ENCODE measurements at regions not wholly inside any gene's neighbourhood (a gene's known extent, or its start where the extent isn't known, plus 50 kb on each side); places are given as distances from the start of the nearest gene placed in this dataset.

- no peak for TF ChIP-seq RFX5 (IDR thresholded peaks at IDR 0.05; ENCODE audit: borderline replicate concordance, low read depth, low read length)
- no peak for TF ChIP-seq PHF8 (conservative IDR thresholded peaks at IDR 0.05; ENCODE audit: low read depth, low read length)
- TF ChIP-seq FOSL1 (IDR thresholded peaks at IDR 0.05; ENCODE audit: insufficient read depth, low read depth, low read length) = no peak
- TF ChIP-seq CHD2 (IDR thresholded peaks at IDR 0.05; ENCODE audit: low read length) = no peak
- TF ChIP-seq KDM1A (IDR thresholded peaks at IDR 0.05; ENCODE audit: borderline replicate concordance, low read length) = no peak
- TF ChIP-seq, protein P1, sequence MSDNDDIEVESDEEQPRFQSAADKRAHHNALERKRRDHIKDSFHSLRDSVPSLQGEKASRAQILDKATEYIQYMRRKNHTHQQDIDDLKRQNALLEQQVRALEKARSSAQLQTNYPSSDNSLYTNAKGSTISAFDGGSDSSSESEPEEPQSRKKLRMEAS (IDR thresholded peaks at IDR 0.05) = no peak
- TF ChIP-seq SIX5 (IDR thresholded peaks at IDR 0.05; ENCODE audit: low read depth, low read length) = no peak
- no peak for TF ChIP-seq CTCF (IDR thresholded peaks at IDR 0.05; ENCODE audit: control extremely low read depth in 1 of 3, insufficient read depth in 1 of 3, low read depth in 1 of 3, low read length in 3 of 3)
- TF ChIP-seq ASH2L (IDR thresholded peaks at IDR 0.05; ENCODE audit: low read length) = no peak
- TF ChIP-seq, protein P2, sequence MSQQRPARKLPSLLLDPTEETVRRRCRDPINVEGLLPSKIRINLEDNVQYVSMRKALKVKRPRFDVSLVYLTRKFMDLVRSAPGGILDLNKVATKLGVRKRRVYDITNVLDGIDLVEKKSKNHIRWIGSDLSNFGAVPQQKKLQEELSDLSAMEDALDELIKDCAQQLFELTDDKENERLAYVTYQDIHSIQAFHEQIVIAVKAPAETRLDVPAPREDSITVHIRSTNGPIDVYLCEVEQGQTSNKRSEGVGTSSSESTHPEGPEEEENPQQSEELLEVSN (IDR thresholded peaks at IDR 0.05) = no peak
- no peak for TF ChIP-seq EP300 (IDR thresholded peaks at IDR 0.05; ENCODE audit: borderline replicate concordance in 1 of 2, low read depth in 2 of 2, low read length in 2 of 2)
- TF ChIP-seq TAF1 (IDR thresholded peaks at IDR 0.05; ENCODE audit: low read depth, low read length) = no peak
- TF ChIP-seq POLR2A (IDR thresholded peaks at IDR 0.05; ENCODE audit: control extremely low read depth in 1 of 2, low read depth in 2 of 2, low read length in 2 of 2) = no peak
- TF ChIP-seq YY1 (IDR thresholded peaks at IDR 0.05; ENCODE audit: low read depth, low read length) = no peak
Observed at GRCh38 chr3:24907106-24907505, 412.5 kb upstream of the THRB start.

Data from H1 (cell line).